K562 (cell line): ENCODE measurements at regions not wholly inside any gene's neighbourhood (a gene's known extent, or its start where the extent isn't known, plus 50 kb on each side); places are given as distances from the start of the nearest gene placed in this dataset.

ENCODE experiments used
- BCOR ChIP-seq: fragments of 450-650 bp; IDR thresholded peaks from 2 replicates; pipeline ENCODE4 v1.6.1; 2016
- CHD7 ChIP-seq: fragments of 200-600 bp; sonication (generic); IDR thresholded peaks from one replicate; pipeline ENCODE4 v1.6.1; 2012; ENCODE audit warnings: mild to moderate bottlenecking, low read depth, low read length, inconsistent platforms
- CTCF ChIP-seq, 3 experiments: IDR thresholded peaks in 2 of 3; conservative IDR thresholded peaks in 1 of 3; 2 replicates each; pipeline ENCODE4 v1.5.1; 2011 to 2012; ENCODE audit warnings: low read length in 3 of 3, mild to moderate bottlenecking in 3 of 3, control low read depth in 2 of 3, improper control_type of control experiment in 1 of 3, inconsistent platforms in 1 of 3, low read depth in 1 of 3, mixed read lengths in 1 of 3, moderate library complexity in 1 of 3; ENCODE audit not compliant: insufficient read depth in 2 of 3
- FOXJ2 ChIP-seq: fragments of 200-800 bp; sonication (Bioruptor generic); IDR thresholded peaks from 2 replicates; pipeline ENCODE4 v1.6.1; 2016; ENCODE audit warnings: missing genetic modification characterization, missing compliant biosample characterization
- MEIS2 ChIP-seq: fragments of 450-650 bp; IDR thresholded peaks from 2 replicates; pipeline ENCODE4 v1.6.1; 2014; ENCODE audit warnings: mild to moderate bottlenecking; ENCODE audit not compliant: partially characterized antibody
- MTA2 ChIP-seq: fragments of 450-650 bp; IDR thresholded peaks from 2 replicates; pipeline ENCODE4 v1.6.1; 2016; ENCODE audit warnings: low read depth
- SMAD4 ChIP-seq: fragments of 250-450 bp; sonication (Bioruptor Pico); conservative IDR thresholded peaks from 2 replicates; pipeline ENCODE4 v1.8.0; 2021; ENCODE audit warnings: inconsistent platforms, mild to moderate bottlenecking, moderate library complexity
- TAF7 ChIP-seq: fragments of 450-650 bp; IDR thresholded peaks from 2 replicates; pipeline ENCODE4 v1.6.1; 2016; ENCODE audit warnings: missing genetic modification characterization, missing compliant biosample characterization
- TAF9B ChIP-seq: fragments of 450-650 bp; IDR thresholded peaks from 2 replicates; pipeline ENCODE4 v1.6.1; 2018; ENCODE audit warnings: mild to moderate bottlenecking; ENCODE audit not compliant: partially characterized antibody
- TSC22D4 ChIP-seq: fragments of 450-650 bp; IDR thresholded peaks from 2 replicates; pipeline ENCODE4 v1.6.1; 2016; ENCODE audit warnings: missing genetic modification characterization, missing biosample characterization, control low read depth
- TF ChIP-seq, protein P1 (sequence below): fragments of 150-350 bp; conservative IDR thresholded peaks from 2 replicates; pipeline ENCODE4 v1.6.1; 2014; ENCODE audit warnings: low read length
- TF ChIP-seq, protein P2 (sequence below): sonication (generic); formaldehyde crosslinking; IDR thresholded peaks from 2 replicates; pipeline ENCODE4 v1.8.0; 2023; ENCODE audit warnings: mild to moderate bottlenecking, missing genetic modification reagents

GRCh38 chr1:101130673-101131072, 105.1 kb upstream of the DPH5 start (continued):
- TF ChIP-seq CHD7: no peak
- TF ChIP-seq, protein P1, sequence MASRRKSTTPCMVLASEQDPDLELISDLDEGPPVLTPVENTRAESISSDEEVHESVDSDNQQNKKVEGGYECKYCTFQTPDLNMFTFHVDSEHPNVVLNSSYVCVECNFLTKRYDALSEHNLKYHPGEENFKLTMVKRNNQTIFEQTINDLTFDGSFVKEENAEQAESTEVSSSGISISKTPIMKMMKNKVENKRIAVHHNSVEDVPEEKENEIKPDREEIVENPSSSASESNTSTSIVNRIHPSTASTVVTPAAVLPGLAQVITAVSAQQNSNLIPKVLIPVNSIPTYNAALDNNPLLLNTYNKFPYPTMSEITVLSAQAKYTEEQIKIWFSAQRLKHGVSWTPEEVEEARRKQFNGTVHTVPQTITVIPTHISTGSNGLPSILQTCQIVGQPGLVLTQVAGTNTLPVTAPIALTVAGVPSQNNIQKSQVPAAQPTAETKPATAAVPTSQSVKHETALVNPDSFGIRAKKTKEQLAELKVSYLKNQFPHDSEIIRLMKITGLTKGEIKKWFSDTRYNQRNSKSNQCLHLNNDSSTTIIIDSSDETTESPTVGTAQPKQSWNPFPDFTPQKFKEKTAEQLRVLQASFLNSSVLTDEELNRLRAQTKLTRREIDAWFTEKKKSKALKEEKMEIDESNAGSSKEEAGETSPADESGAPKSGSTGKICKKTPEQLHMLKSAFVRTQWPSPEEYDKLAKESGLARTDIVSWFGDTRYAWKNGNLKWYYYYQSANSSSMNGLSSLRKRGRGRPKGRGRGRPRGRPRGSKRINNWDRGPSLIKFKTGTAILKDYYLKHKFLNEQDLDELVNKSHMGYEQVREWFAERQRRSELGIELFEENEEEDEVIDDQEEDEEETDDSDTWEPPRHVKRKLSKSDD: no peak
- TF ChIP-seq SMAD4 (CRISPR knock-in tag): no peak
- no peak for TF ChIP-seq BCOR
- TF ChIP-seq TSC22D4 (tag): no peak
- TF ChIP-seq CTCF (IDR thresholded peaks at IDR 0.05 in 2 of 3, conservative IDR thresholded peaks at IDR 0.05 in 1 of 3; ENCODE audit: insufficient read depth in 2 of 3, low read depth in 1 of 3, low read length in 3 of 3): no peak
- peak; percentile 56 for TF ChIP-seq MEIS2
- TF ChIP-seq, protein P2, sequence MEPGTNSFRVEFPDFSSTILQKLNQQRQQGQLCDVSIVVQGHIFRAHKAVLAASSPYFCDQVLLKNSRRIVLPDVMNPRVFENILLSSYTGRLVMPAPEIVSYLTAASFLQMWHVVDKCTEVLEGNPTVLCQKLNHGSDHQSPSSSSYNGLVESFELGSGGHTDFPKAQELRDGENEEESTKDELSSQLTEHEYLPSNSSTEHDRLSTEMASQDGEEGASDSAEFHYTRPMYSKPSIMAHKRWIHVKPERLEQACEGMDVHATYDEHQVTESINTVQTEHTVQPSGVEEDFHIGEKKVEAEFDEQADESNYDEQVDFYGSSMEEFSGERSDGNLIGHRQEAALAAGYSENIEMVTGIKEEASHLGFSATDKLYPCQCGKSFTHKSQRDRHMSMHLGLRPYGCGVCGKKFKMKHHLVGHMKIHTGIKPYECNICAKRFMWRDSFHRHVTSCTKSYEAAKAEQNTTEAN (CRISPR knock-in tag): no peak
- TF ChIP-seq MTA2: no peak
- TF ChIP-seq FOXJ2 (tag): no peak
- TF ChIP-seq TAF7 (tag): no peak
- no peak for TF ChIP-seq TAF9B
